ENCODE measurements at regions not wholly inside any gene's neighbourhood (a gene's known extent, or its start where the extent isn't known, plus 50 kb on each side); places are given as distances from the start of the nearest gene placed in this dataset.

- Histone ChIP-seq H3K4me1 (ENCODE audit: control insufficient read depth, extremely low read depth, insufficient read depth, low read length) (no peaks in the 10 kb centered on the region), H2AFZ (ENCODE audit: control insufficient read depth, low read length) (no peak overlapping the region), H3K36me3 (ENCODE audit: control insufficient read depth in 2 of 2, extremely low read depth in 1 of 2, insufficient read depth in 2 of 2, low read length in 2 of 2) (no peaks in the 10 kb centered on the region), H3K4me3 (ENCODE audit: control insufficient read depth in 2 of 3, extremely low read depth in 1 of 3, insufficient read depth in 2 of 3, low read depth in 1 of 3, low read length in 3 of 3) (no peak overlapping the region), H3K9me3 (ENCODE audit: control insufficient read depth, low read depth, low read length) (no peaks in the 10 kb centered on the region), H4K20me1 (ENCODE audit: control insufficient read depth, extremely low read depth, insufficient read depth, low read length) (no peaks in the 10 kb centered on the region), H3K27me3 (ENCODE audit: control insufficient read depth, extremely low read depth, insufficient read depth, low read length) (no peaks in the 10 kb centered on the region), H3K27ac (ENCODE audit: control insufficient read depth, insufficient read depth, low read length) (no peak overlapping the region), H3K9ac (ENCODE audit: control insufficient read depth, extremely low read depth, insufficient read depth, low read length) (no peak overlapping the region), H3K79me2 (ENCODE audit: control insufficient read depth, insufficient read depth, low read length) (no peaks in the 10 kb centered on the region), H3K4me2 (ENCODE audit: control insufficient read depth, extremely low read depth, insufficient read depth, low read depth, low read length) (no peak overlapping the region), H3K9me1 (ENCODE audit: control insufficient read depth, extremely low read depth, insufficient read depth, low read length) (no peaks in the 10 kb centered on the region)
- DNase-seq (ENCODE audit: low read depth, low spot score), result no peak
- no peak for FAIRE-seq
- dilution Hi-C loops (cut with MboI; ENCODE audit: extremely low pct_ligation_motif_present, low sequenced_read_pairs), result no loop called here
- no peak for TF ChIP-seq EZH2 (IDR thresholded peaks at IDR 0.05; ENCODE audit: low read length)
- TF ChIP-seq CTCF (optimal IDR thresholded peaks at IDR 0.05 in 1 of 3, IDR thresholded peaks at IDR 0.05 in 1 of 3, conservative IDR thresholded peaks at IDR 0.05 in 1 of 3; ENCODE audit: extremely low read depth in 1 of 3, insufficient read depth in 2 of 3, low read length in 3 of 3), result no peak
Observed at GRCh38 chrX:38940547-38940946, 139.3 kb downstream of the MID1IP1 start.

GRCh38 chrX:38941675-38942074, 140.4 kb downstream of the MID1IP1 start:
- H3K4me3 ChIP-seq (ENCODE audit: control insufficient read depth in 2 of 3, extremely low read depth in 1 of 3, insufficient read depth in 2 of 3, low read depth in 1 of 3, low read length in 3 of 3), result no peak overlapping the region
- no peak for DNase-seq (ENCODE audit: low read depth, low spot score)
- FAIRE-seq, result no peak
- H3K9me1 ChIP-seq (ENCODE audit: control insufficient read depth, extremely low read depth, insufficient read depth, low read length), result no peaks in the 10 kb centered on the region
- H2AFZ ChIP-seq (ENCODE audit: control insufficient read depth, low read length), result no peak overlapping the region
- H3K79me2 ChIP-seq (ENCODE audit: control insufficient read depth, insufficient read depth, low read length), result no peaks in the 10 kb centered on the region
- no peak overlapping the region for H3K27ac ChIP-seq (ENCODE audit: control insufficient read depth, insufficient read depth, low read length)
- dilution Hi-C loops (cut with MboI; ENCODE audit: extremely low pct_ligation_motif_present, low sequenced_read_pairs), result no loop called here
- H4K20me1 ChIP-seq (ENCODE audit: control insufficient read depth, extremely low read depth, insufficient read depth, low read length), result no peaks in the 10 kb centered on the region
- no peak overlapping the region for H3K4me2 ChIP-seq (ENCODE audit: control insufficient read depth, extremely low read depth, insufficient read depth, low read depth, low read length)
- no peak overlapping the region for H3K9ac ChIP-seq (ENCODE audit: control insufficient read depth, extremely low read depth, insufficient read depth, low read length)
- H3K9me3 ChIP-seq (ENCODE audit: control insufficient read depth, low read depth, low read length), result no peaks in the 10 kb centered on the region
- no peaks in the 10 kb centered on the region for H3K4me1 ChIP-seq (ENCODE audit: control insufficient read depth, extremely low read depth, insufficient read depth, low read length)
- H3K36me3 ChIP-seq (ENCODE audit: control insufficient read depth in 2 of 2, extremely low read depth in 1 of 2, insufficient read depth in 2 of 2, low read length in 2 of 2), result no peaks in the 10 kb centered on the region
- TF ChIP-seq CTCF (optimal IDR thresholded peaks at IDR 0.05 in 1 of 3, IDR thresholded peaks at IDR 0.05 in 1 of 3, conservative IDR thresholded peaks at IDR 0.05 in 1 of 3; ENCODE audit: extremely low read depth in 1 of 3, insufficient read depth in 2 of 3, low read length in 3 of 3), result no peak
- no peak for TF ChIP-seq EZH2 (IDR thresholded peaks at IDR 0.05; ENCODE audit: low read length)
- no peaks in the 10 kb centered on the region for H3K27me3 ChIP-seq (ENCODE audit: control insufficient read depth, extremely low read depth, insufficient read depth, low read length)

Measured in keratinocyte (primary cell).